Esophagus muscularis mucosa (tissue), 4 donors: ENCODE measurements at regions not wholly inside any gene's neighbourhood (a gene's known extent, or its start where the extent isn't known, plus 50 kb on each side); places are given as distances from the start of the nearest gene placed in this dataset.

ENCODE experiments used
- DNase-seq: peaks from one replicate; pipeline ENCODE4 v3.0.0-alpha.2; 2017; ENCODE audit errors: extremely low spot score
- H3K27ac ChIP-seq, 4 donors: fragments of 200-600 bp; sonication (generic); replicated peaks in 1 of 4; 1 replicate in 3 of 4; 2 replicates in 1 of 4; pipeline ENCODE4 v1.5.1; 2016 to 2019; ENCODE audit warnings: mild to moderate bottlenecking in 1 of 4
- H3K27me3 ChIP-seq, 4 donors: fragments of 200-600 bp; sonication (generic); one replicate each; pipeline versions ENCODE4 v1.5.1 to v1.6.0; 2016 to 2019
- H3K36me3 ChIP-seq, 4 donors: fragments of 200-600 bp; sonication (generic); one replicate each; pipeline ENCODE4 v1.5.1; 2016 to 2019
- H3K4me1 ChIP-seq, 4 donors: fragments of 200-600 bp; sonication (generic); one replicate each; pipeline ENCODE4 v1.5.1; 2016 to 2019
- H3K4me3 ChIP-seq, 4 donors: fragments of 200-600 bp; sonication (generic); 1 replicate in 2 of 4; 2 replicates in 2 of 4; pipeline ENCODE4 v1.5.1; 2016 to 2019; ENCODE audit warnings: mild to moderate bottlenecking in 4 of 4, moderate library complexity in 1 of 4
- H3K9me3 ChIP-seq, 4 donors: fragments of 200-600 bp; sonication (generic); 1 replicate in 3 of 4; 2 replicates in 1 of 4; pipeline ENCODE4 v1.5.1; 2016 to 2019
- CTCF ChIP-seq, 3 experiments: fragments of 200-600 bp in 2 of 3; fragments of 450-650 bp in 1 of 3; sonication (generic) in 2 of 3; IDR thresholded peaks; one replicate each; pipeline ENCODE4 v1.5.1; 2017 to 2019; ENCODE audit warnings: antibody characterized with exemption in 3 of 3, mild to moderate bottlenecking in 2 of 3, moderate library complexity in 1 of 3
- EP300 ChIP-seq: sonication (generic); formaldehyde crosslinking; IDR thresholded peaks from one replicate; pipeline ENCODE4 v1.6.1; 2017; ENCODE audit warnings: antibody characterized with exemption
- POLR2A ChIP-seq: fragments of 450-650 bp; IDR thresholded peaks from one replicate; pipeline ENCODE4 v1.6.1; 2017; ENCODE audit warnings: antibody characterized with exemption, moderate library complexity, mild to moderate bottlenecking, low read depth
- POLR2AphosphoS5 ChIP-seq, 2 donors: sonication (generic); formaldehyde crosslinking; IDR thresholded peaks; one replicate each; pipeline ENCODE4 v1.6.1; 2017; ENCODE audit warnings: antibody characterized with exemption in 2 of 2
- WGBS: methylation state at CpG from one replicate; pipeline ENCODE4 v1.1.5; 2018; 5-methylcytosine and 5-hydroxymethylcytosine counted together
- intact Hi-C: fragments of 100-400 bp; cut with DNase I; formaldehyde crosslinking; loops from one replicate; pipeline ENCODE4 v1.15.1; 2023

DNA sequence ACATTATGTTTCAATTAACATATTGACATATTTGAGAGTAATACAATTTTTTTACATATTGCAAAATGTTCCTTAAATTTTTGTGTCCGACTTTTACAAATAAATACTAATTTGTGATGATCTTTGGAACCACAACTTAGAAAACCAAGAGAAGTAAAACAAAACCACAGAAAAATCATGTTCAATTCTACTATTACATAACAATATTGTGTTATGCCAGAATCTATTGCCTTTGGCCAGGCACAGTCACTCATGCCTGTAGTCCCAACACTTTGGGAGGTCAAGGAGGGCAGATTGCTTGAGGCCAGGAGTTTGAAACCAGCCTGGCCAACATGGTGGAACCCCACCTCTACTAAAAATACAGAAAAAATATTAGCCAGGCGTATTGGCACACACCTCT, 92.8 kb upstream of the APCDD1 start:
- H3K36me3 ChIP-seq: no peaks in the 10 kb centered on the region
- H3K4me1 ChIP-seq: no peaks in the 10 kb centered on the region
- H3K9me3 ChIP-seq: peaks cover 0 to 20% (median 0%) of the 10 kb centered on the region in 4 donors
- intact Hi-C loops: no loop called here
- H3K27ac ChIP-seq: no peak overlapping the region
- TF ChIP-seq POLR2A (no peak), CTCF (IDR thresholded peaks at IDR 0.05) (no peak), EP300 (no peak), POLR2AphosphoS5 (IDR thresholded peaks at IDR 0.05) (no peak)
- 87% methylated on average over 2 of the region's 2 CpGs for WGBS
- DNase-seq: no peak
- H3K27me3 ChIP-seq: no peaks in the 10 kb centered on the region
- no peak overlapping the region for H3K4me3 ChIP-seq

DNA sequence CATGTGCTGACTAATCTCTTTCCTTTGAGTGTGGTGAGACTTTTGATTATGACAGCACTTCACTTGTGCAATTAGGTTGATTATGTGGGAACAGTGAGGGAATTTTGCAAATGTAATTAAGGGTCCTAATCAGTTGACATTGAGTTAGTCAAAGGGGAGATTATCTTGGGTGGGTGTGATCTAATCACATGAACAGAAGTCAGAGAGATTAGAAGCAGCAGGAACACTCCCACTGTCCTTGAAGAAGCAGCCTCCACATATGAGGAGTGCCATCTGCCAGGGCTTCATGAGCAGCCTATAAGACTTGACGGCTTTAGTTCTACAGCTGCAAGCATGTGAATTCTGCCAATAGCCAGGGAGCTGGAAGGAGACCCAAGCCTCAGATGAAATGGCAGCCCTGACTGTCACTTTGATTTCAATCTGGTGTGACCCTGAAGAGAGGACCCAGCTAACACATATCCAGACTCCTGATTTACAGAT, 89.4 kb upstream of the APCDD1 start:
- H3K27me3 ChIP-seq: no peaks in the 10 kb centered on the region
- H3K9me3 ChIP-seq: peaks cover 0 to 16% (median 0%) of the 10 kb centered on the region in 4 donors
- H3K4me3 ChIP-seq: no peak overlapping the region
- intact Hi-C loops: no loop called here
- DNase-seq: no peak
- H3K27ac ChIP-seq: no peak overlapping the region
- no peaks in the 10 kb centered on the region for H3K36me3 ChIP-seq
- WGBS: 90% methylated on average over 1 of the region's 1 CpG
- TF ChIP-seq POLR2AphosphoS5 (IDR thresholded peaks at IDR 0.05): no peak
- no peak for TF ChIP-seq POLR2A
- TF ChIP-seq EP300: no peak
- TF ChIP-seq CTCF (IDR thresholded peaks at IDR 0.05): no peak
- no peaks in the 10 kb centered on the region for H3K4me1 ChIP-seq

DNA sequence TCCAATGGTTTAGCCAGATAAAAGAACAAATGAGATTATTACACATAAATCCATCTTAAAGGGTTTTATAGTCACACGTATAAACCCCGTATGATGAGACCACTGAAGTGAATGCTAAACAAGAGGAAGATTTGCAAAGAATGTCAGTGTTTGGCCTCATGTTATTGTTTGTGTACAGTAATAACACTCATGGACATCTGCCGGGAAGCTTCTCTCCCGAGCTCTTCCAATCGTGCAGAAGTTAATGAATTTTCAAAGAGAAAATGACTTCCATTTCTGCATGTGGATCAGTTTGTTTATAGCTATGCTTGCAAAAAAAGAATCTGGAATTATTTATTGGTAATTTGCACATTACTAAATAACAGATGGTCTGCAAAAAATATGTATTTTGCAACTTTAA, 88.5 kb upstream of the APCDD1 start:
- intact Hi-C loops: no loop called here
- Histone ChIP-seq H3K27me3 (no peaks in the 10 kb centered on the region), H3K36me3 (no peaks in the 10 kb centered on the region), H3K4me1 (no peaks in the 10 kb centered on the region), H3K4me3 (no peak overlapping the region), H3K9me3 (peaks cover 0 to 16% (median 0%) of the 10 kb centered on the region in 4 donors), H3K27ac (no peak overlapping the region)
- no peak for TF ChIP-seq CTCF (IDR thresholded peaks at IDR 0.05)
- TF ChIP-seq POLR2AphosphoS5 (IDR thresholded peaks at IDR 0.05): no peak
- no peak for TF ChIP-seq POLR2A
- no peak for TF ChIP-seq EP300
- 77% methylated on average over 5 of the region's 5 CpGs for WGBS
- DNase-seq: no peak

DNA sequence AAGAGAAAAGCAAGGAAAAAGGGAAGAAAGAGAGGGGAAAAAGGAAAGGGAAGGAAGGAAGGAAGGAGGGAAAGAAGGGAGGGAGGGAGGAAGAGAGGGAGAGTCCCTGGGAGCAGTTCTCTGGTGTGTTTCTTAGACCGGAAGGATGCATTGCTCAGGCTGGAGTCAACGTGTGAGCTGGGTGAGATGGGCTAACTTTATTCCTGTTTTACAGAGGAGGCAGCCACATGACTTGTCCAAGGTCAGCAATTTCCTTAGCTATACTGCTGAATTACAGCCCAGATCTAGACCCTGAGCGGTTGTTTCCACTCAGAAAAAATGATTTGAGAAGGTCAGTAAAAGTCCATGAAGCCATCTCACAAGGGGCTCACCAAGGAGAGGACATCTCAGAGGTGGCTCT, 86.6 kb upstream of the APCDD1 start:
- no peak for TF ChIP-seq POLR2A
- no peak for TF ChIP-seq POLR2AphosphoS5 (IDR thresholded peaks at IDR 0.05)
- TF ChIP-seq CTCF (IDR thresholded peaks at IDR 0.05): no peak
- TF ChIP-seq EP300: no peak
- H3K27me3 ChIP-seq: no peaks in the 10 kb centered on the region
- H3K36me3 ChIP-seq: no peaks in the 10 kb centered on the region
- intact Hi-C loops: no loop called here
- no peaks in the 10 kb centered on the region for H3K4me1 ChIP-seq
- 74% methylated on average over 3 of the region's 3 CpGs for WGBS
- H3K4me3 ChIP-seq: no peak overlapping the region
- no peak overlapping the region for H3K27ac ChIP-seq
- H3K9me3 ChIP-seq: peaks cover 0 to 16% (median 0%) of the 10 kb centered on the region in 4 donors
- no peak for DNase-seq
